ENCODE measurements at regions not wholly inside any gene's neighbourhood (a gene's known extent, or its start where the extent isn't known, plus 50 kb on each side); places are given as distances from the start of the nearest gene placed in this dataset.
"Not testable (repeated sequence)": the region's sequence is repeated elsewhere in the genome, so short reads cannot be mapped to it uniquely, and the experiment has no call there.

GRCh38 chr4:132267321-132267720, 881.8 kb upstream of the PCDH10 start:
- no peak for DNase-seq

DNA sequence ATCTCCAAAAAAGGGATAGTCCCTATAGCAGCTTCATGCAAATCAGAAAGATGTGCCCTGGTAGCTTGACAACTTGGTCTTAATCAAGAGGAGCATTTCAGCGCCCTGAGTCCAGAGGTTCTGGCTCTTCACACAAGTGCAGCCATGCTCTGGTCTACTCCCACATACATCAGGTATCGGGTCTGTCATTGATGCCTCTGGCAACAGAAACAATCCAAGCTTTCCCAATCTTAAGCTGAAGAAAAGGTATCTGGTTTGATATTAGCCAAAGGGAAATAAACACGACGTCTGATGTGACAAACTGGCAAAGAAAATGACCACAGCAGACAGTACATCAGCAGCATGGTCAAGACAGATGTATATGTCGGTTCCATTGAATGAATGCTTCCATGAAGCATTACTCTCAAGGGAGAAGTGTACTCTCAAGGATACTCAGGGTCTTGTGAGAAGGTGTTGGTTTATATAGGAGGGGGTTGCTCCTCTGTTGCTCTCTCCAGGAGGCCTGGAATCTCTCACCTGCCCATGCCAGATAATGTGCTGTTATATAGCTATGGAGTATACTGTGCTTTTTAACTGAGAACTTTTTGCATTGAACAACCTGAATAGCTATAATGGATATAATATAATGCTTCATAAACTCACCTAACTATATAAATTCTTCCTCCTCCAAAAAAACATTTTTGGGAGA, 879.6 kb upstream of the PCDH10 start:
- no peak for DNase-seq

DNA sequence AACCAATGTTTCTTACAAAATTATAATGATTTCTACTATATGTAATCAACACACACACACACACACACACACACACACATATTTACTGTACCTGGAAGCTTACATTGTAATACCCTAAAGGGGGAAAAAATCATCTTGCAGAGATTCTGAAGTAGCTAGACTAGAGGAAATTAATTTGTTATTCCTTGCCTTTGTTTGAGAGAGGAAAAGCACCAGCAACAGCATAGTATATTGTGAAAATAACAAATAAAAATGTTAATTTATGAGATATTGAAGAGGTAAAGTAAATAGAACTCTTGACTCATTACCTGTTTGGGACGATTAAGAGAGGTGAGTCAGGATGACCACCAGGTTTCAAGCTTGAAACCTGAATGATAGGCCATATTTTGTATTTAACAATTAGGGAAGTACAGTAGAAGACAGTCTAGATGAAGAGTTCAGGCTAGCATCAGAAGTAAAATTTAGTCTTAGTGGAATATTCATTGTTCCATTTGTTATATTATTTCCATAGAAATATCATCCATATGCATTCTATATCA, 873.4 kb upstream of the PCDH10 start:
- DNase-seq, result no peak

GRCh38 chr4:132276185-132276584, 872.9 kb upstream of the PCDH10 start:
- DNase-seq, result no peak

GRCh38 chr4:132276989-132277388, 872.1 kb upstream of the PCDH10 start:
- no peak for DNase-seq

DNA sequence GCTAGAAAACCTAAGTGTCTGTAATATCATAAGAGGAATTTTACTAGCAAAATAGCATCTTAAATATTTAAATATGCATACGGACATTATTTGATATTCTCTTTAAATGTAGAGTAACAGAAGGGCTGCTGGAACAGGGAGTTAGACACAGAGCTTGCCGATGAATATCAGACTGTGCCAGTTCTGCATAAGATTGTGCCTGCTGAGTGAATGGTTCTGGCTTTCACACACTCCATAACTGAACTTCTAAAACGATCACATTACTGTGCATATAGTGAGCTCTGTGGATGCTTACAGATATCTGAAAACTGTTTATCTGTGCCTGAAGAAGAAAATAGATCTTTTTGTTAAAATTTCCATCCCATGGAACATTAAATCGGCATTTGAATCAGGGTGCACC, 867.4 kb upstream of the PCDH10 start:
- no peak for DNase-seq

GRCh38 chr4:132284910-132285426, 864.1 kb upstream of the PCDH10 start:
- no peak for DNase-seq

- DNase-seq, result peak; percentile 37
Observed at GRCh38 chr4:132297346-132297745, 851.7 kb upstream of the PCDH10 start.

DNA sequence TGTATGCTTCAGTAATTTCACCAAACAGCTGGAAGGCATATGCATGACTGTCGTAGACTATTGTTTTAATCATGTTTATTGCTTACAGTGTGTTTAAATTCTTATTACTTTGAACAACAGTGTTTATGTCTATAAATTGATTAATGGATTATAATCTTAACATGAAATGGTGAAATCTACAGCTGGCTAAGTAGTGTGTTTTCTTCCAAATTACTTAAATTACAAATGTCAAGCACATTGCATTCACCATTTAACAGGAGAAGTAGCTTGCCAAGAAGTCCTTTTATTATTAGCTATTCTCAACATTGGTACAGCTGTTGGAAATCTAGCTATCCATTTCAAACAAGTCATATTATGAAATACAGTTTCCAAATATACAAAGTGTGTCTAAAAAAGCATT, 849.3 kb upstream of the PCDH10 start:
- no peak for DNase-seq

DNA sequence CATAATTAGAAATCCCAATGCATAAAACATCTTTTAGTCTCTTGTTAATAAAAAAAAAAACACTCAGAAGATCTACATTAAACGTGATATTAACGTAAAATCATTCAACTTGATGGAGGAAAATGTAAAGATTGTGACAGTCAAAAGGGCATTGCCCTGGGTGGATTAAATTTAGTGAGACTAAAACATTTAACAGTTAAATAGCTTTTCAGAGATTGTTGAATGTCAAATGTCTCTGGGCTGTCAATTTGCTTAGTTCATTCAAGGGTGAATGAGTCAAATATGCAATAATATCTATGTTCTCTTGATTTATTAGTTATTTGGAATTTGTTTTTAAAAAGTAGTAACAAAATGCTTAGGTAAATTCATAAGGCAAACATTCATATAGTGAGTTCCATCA, 836.6 kb upstream of the PCDH10 start:
- DNase-seq, result no peak

- DNase-seq, result no peak
Observed at GRCh38 chr4:132313852-132314251, 835.2 kb upstream of the PCDH10 start.

DNA sequence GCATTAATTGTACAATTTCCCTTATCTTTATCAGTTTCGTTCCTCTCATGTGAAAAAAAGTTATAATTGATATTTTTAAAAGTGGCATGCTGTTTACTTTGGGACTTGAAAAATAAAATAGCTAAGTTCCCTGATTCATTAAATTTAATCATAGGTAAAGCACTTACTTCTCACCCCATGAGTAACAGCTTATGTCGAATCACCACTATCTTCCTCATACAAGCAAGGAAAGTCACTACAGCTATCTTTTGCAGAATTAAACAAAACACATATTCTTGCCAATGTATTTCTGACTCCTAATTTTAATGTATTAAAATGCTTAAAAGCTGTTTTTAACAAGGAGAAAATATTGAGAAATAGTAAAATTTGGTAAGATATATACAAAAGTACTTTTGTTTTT, 832.4 kb upstream of the PCDH10 start:
- DNase-seq, result no peak

GRCh38 chr4:132317923-132318322, 831.2 kb upstream of the PCDH10 start:
- no peak for DNase-seq

DNA sequence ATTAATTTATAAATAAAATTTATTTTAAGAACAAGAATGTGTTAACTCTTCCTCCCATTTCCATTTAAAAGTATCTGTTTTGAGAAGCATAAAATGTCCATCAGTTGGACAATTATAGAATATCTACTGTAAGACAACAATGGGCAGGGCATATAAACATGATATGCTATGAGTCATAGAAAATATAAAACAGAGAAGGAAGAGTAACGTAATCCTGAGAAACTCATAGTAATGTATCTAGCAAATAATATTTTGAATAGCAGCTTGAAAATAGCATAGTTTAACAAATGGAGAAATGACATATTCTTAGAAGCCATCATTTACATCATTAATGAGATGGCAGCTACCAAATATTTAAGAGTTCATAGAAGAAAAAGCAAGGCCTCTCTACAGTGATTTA, 820.3 kb upstream of the PCDH10 start:
- DNase-seq, result peak; percentile 6

- no peak for DNase-seq
Observed at GRCh38 chr4:132330994-132331393, 818.1 kb upstream of the PCDH10 start.

GRCh38 chr4:132332932-132333723, 816.0 kb upstream of the PCDH10 start:
- peak; percentile 21 for DNase-seq

- peak; percentile 47 for DNase-seq
Observed at GRCh38 chr4:132333724-132334047, 815.4 kb upstream of the PCDH10 start.

DNA sequence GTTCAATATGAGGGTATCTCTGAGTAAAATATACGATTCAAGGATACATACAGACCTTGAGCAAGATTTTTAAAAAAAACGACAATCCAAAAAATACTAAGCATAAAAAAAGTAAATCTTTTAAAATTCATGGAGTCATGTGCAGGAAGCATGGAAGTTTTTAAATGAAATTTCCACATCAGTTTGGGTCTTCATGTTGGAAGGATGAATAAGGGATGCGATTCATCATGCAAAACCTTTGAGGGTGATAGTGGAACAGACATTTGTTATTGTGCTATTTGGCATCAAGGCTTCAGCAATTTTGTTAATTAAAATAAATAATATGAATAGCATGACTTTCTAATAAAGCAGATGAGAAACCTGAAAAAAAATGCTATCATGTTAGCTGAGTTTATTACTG, 815.0 kb upstream of the PCDH10 start:
- DNase-seq, result peak; percentile 41

GRCh38 chr4:132344924-132345828, 803.9 kb upstream of the PCDH10 start:
- DNase-seq, result no peak

DNA sequence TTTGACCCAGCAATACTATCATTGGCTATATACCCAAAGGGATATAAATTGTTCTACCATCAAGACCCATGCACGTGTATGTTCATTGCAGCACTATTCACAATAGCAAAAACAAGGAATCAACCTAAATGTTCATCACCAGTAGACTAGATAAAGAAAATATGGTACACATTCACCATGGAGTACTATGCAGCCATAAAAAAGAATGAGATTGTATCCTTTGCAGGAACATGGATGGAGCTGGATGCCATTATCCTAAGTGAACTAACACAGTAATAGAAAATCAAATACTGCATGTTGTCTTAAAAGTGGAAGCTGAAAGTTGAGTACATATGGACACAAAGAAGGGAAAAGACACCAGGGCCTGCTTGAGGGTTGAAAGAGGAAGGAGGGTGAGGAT, 803.1 kb upstream of the PCDH10 start:
- no peak for DNase-seq

GRCh38 chr4:132351606-132352005, 797.5 kb upstream of the PCDH10 start:
- DNase-seq, result not testable (repeated sequence)

DNA sequence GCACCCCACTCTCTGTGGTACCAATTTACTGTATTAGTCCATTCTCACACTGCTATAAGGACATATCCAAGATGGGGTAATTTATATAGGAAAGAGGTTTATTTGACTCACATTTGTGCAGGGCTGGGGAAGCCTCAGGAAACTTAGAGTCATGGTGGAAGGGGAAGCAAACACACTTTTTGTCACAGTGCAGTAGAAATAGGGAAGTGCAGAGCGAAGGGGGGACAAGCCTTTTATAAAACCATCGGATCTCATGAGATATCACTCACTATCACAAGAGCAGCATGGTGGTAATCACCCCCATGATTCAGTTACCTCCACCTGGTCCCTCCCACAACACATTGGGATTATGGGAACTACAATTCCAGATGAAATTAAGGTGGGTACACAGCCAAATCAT, 766.9 kb upstream of the PCDH10 start:
- DNase-seq, result no peak
